T1000 (cell line): ENCODE measurements at regions not wholly inside any gene's neighbourhood (a gene's known extent, or its start where the extent isn't known, plus 50 kb on each side); places are given as distances from the start of the nearest gene placed in this dataset.

ENCODE experiments used
- DNase-seq: peaks from one replicate; lab custom pipeline; 2025; ENCODE audit warnings: mixed read lengths; lab: John Stamatoyannopoulos, UW

DNA sequence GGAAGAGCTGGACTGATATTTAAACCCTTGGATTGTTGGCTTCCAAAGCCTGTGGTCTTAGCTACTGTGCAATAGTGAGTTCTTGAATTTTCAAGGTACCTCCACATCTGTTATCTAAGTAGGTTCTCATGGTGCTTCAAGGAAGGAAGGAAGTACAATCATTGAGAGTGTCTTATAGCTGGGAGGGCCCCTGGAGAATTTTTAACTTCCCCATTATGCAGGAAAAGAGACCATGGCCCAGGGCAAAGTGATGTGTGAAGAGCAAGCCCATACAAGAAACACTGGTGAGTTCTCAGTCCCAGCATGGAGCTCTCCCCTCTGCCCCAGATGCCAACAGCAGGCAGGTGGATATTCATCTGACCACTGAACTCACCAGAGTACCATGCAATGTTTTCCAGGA lies 169.0 kb upstream of the IRX6 start:
- no peak for DNase-seq

DNA sequence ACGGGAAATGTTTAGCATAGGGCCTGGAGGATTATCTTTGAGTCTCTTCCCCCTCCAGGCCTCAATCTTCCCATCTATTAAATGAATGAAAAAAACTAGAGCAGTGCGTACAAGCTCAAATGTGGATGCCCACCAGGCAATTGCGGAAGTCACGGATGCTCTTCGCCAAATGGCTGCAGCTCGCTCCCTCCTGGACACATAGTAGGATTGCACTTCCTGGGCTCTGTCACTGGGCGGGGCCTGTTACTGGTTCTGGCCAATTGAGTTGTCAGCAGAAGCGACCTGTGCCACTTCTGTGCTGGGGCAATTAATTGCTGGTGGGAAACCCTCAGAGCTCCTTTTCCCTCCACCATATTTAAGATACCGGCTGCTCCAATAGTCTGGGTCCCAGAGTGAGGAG lies 168.2 kb upstream of the IRX6 start:
- DNase-seq: no peak

DNA sequence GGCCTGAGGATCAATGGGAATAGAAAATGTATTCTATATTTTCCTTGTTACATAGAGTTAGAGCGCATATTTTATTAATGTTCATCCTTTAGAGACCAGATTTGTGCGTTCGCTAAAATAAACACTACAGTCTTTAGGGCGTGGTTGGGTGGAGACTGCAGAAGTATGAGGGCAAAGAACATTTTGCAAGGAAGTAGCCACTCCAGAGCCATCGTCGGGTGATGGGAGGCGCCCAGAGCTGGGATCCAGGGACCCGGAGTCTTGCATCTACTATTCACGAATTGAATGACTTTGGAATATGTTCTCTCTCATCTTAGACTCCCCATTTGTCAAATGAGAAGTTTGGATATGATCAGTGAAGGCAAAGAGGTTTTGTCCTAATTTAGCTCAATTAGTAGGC lies 154.2 kb upstream of the IRX6 start:
- DNase-seq: no peak

DNA sequence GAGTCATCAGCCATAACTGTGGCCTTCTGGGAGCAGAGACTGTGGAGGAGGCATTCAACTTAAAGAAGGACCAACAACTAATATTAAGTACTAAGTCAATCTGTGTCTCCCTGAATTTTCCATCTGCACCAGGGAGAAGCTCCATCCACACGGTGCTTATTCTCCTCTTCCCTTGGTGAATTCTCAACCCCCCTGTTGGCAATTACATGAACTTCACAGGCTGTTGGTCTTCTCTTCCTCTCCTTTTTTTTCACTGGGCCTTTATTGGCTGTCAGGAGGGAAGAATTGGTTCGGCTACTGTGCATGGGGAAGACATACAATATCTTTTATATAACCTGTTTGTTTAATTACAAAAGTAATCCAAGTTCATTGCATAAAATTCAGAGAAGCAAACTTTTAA lies 152.8 kb upstream of the IRX6 start:
- DNase-seq: no peak

DNA sequence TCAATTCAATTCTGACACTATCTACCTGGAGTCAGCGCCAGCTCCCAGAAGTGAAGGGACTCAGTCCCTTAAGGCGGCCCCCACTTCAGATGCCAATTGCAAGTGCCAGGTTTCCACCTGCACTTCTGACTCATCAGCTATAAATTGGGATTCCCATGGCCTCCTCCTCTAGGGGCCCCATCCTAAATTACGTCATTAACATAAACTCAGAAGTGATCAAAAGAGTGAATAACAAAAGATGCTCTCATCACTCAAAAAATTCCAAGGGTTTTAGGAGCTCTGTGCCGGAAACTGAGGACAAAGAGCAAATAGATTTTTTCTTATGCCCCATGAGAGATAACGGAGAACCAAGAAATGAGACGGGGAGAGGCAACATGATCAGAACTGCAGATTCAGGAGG lies 148.6 kb upstream of the IRX6 start:
- DNase-seq: no peak

DNA sequence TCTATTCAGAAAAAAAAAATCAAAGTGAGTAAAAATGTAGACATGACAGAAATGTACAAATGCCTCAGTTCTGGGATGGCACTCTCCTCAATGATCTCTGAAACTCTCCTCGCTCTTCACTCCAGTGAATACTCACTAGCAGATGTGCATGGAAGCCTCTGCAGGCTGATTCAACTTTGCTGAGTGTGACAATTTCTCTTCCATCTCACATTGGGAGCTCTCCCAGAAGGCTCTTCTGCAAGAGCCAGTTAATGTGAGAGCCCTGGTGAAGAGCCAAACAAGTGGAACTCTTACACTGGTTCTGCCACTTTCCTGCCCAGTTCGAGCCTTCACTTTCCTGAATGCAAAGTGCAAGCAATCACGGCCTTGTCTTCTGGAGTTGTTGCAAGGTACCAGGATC lies 147.1 kb upstream of the IRX6 start:
- DNase-seq: no peak

DNA sequence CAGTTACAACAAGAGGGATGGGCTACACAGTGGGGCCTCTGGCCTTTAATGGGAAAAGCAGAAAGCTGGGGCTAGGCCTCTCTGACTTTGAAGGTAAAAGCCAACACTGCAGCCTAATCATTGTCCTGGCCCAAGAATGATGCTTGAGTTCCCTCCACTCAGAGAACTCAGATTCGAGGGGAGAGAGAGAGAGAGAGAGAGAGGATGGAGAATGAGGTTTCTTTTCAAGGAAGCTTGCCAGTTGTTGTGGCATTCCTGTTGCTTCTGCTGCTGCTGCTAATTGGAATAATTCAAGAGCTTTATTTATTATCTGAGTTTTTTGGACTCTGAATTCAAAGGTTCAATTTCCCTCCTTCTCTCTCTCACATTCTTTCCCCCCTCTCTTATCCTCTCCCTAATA lies 144.6 kb upstream of the IRX6 start:
- no peak for DNase-seq

DNA sequence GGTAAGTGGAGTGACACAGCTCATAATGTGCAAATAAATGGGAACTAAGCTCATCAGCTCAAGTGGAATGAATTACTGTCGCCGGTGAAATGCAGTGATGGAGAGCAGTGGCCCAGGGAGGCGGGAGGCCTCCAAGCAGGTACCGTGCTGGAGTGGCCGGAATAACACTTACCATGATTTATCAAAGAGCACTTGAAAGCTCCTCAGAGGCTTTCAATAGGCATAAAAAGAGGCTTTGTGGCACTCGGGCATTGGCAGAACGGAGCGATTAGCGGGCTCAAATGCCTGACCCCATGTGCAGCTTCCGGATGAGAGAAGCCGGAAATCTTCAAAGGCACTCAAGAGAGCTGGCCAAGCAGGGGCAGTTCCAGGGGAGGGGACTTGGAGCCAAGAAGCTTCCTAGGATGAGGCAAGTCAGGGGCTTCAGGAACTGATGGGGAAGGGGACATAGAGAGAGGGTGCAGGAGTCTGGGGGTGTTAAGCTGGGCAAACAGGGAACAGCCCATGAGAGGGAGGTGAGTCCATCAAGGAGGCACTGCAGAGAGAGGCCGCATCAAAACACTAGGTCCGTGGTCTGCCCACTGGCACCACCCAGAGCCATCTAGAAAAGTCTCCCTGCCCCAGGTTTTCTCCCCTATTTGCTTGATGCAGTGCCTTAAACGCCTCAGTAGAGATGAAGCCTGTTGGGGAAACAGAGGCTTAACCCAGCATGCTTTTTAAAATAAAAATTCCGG lies 144.0 kb upstream of the IRX6 start:
- no peak for DNase-seq

DNA sequence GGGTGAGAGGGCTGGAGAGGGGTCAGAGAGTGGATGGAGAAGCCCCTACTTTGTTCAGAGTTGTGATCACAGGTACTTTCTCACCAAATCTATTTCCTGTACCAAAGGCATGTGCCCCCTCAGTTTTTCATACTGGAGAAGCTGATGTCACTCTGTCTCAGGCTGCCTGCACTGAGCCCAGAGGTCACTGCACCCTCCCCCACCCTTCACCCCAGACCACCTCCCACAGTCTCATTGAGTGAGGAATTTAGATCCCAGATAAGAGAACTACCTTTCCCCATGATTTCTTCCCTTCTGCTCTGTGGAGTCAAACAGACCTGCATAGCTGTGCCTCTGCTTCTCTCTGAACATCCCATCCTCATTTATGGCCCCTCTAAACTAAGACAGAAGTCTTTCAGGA lies 140.0 kb upstream of the IRX6 start:
- no peak for DNase-seq

DNA sequence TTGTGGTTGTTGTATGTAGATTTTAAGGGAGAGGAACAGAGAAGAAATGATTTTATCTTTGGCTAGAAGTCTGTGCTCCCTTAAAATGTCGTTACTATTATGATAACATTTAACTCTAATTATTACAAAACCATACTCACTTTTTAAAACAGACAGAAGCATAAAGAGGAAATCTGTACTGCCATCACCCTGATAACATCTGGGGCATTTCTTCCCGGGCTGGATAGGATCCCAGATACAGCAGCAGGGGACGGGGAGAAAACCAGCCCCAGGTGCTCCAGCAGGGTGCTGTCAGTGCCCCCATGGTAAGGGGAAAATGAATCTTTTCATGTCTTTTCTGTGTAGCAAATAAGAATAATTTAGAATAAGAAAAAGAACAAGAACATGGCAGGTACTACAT lies 139.4 kb upstream of the IRX6 start:
- DNase-seq: no peak

DNA sequence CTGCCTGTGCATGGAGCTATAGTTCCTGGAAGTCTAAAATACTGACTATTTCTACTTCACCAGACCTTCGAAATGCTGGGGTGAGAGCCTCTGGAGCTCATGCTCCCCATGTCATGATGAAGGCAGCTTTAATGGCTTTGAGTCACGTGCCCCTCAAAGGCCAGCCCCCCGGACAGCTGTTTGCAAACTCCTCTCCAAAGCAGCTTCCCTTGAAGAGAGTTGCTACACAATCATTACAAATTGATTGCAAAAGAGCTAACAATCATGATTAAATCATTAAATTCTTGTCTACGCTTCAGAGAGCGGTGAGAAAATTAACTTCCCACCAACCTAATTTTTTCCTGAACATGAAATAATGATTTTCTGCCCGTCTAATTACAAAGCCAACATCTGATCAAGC lies 134.8 kb upstream of the IRX6 start:
- no peak for DNase-seq

DNA sequence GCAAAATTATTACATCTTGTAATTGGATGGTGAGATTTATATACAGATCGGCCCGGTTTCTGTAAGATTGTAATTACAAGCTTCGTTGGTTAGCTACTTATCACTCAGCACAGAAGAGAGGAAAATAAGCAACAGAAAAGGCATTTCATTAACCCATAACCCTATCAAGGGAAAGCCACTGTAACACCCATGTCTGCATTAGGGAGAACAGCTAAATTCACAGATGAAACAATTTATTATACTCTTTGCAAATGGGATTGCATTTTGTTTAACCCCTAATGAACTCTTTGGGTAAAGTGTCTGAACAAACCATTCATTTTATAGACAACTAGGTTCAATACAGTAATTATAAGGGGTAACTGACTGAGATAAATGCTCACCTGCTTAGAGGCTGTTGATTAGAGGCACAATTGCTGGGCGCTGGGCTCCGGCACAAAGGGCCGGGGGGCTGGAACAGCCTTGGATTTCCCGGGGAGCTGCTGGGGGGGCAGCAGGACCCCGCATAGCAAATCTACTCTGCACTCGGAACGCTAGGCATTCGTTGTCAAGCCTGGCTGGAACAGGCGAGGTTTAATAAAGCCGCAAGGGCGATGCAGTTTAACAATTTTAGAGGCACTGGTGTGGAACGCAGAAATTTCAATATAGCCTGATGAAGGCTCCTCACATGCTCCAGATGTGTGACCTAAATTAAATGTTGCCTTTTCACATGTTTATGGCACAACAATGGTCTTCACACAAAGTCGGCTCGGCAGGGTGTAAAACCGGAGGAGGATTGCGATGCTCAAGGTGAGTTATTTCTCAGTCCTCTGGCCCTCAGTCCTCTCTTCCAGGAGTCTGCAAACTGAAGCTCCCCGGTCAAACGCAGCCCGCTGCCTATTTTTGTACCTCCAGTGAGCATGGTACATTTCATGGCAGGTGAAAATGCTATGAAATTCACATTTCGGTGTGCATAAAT lies 134.0 kb upstream of the IRX6 start:
- DNase-seq: no peak

DNA sequence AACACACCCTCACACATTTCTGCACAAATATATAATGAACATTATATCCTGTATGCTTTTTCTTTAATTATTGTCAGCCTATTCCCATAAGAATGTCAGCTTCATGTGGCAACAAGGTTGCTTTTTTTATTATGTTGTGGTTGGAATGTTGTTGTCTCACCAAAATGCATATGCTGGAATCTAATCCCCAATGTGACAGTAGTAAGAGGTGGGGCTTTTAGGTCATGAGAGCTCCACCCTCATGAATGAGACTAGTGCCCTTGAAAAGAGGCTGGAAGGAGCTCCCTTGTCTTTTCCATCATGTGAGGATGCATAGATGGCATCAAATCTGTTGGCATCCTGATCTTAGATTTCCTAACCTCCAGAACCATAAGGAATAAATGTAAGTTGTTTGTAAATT lies 131.3 kb upstream of the IRX6 start:
- no peak for DNase-seq

DNA sequence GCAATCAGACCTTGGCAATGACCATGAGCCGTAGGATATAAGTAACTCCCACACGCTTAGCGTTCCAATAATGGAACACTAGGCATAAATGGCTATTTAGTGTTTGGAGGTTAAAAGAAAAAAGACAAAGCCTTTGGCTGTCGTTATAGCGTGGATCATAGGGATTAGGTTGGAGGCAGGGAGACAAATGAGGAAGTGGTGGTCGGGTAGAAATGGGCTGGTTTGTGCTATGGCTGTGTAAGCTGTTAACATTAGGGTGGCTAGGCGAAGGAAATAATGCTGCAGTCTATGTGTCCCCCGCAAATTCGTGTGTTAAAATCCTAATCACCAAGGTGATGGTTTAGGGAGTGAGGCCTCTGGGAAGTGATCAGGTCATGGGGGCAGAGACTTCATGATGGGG lies 120.4 kb upstream of the IRX6 start:
- DNase-seq: no peak

DNA sequence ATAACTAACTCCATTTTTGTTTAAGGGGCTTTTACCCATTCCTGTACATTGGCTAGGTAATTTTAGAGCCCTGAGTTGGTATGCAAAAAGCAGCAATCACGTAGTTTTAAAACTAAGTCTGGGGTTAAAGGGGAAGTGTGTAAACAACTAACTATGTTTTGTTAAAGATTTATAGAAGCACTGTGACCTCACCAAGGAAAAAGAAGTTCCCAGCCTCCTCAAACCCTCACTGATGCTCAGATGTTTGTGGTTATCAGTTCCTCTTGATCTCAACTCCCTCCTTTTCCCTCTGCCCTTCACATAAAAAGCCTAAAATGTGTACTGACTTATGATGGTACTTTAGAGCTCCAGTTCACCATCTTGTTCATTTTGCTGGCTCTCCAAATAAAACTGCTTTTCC lies 119.9 kb upstream of the IRX6 start:
- DNase-seq: no peak

DNA sequence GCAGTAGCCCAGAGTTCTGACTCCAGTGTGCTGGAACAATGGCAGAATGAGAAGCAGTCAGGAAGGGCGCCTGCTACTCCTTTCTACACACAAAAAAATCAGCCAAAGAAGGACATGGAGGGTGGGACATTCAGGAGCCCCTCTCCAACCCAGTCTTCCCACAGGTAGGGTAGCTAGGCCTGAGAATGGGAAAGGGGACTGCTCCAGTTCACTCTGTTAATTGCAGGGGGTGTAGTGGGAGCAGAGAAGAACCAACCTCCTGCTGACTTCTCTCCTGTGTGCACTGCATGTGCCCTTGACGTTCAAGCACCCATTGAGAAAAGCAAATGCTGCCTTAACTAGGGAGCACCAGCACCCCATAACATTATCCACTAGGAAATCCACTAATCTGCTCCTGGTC lies 119.1 kb upstream of the IRX6 start:
- no peak for DNase-seq

DNA sequence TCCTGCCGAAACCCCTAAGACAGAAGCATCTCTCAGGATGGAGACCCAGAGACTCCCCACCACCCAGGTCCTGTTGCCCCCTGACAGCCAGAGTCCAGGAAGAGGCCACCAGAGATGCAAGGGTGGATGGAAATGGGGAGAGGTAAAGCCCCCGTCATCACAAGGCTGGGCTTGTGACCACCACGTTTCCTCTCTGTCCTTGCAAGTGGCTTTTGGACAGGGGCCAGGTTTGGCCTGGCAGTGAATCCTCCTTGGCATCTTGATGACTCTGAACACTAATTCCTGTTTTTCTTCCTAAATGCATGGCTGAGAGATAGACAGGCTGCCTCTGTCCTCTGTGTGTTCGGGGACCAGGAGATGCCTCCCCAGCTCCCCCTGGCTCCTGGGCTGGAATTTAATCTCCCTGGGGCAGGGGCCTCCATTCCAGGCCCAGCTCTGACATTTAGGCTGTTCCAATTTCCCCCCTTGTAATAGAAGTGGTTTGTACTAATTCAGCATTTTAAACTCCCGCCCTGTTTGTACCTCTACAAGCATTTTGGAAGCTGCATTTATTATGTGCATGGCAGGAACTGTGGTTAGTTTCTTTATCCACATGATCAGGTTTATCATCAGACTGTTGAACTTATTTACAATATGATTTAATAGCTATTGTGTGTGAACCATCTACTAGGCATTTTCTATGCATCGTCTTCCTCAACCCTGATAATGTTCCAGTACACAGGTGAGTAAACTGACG lies 116.1 kb upstream of the IRX6 start:
- DNase-seq: no peak

DNA sequence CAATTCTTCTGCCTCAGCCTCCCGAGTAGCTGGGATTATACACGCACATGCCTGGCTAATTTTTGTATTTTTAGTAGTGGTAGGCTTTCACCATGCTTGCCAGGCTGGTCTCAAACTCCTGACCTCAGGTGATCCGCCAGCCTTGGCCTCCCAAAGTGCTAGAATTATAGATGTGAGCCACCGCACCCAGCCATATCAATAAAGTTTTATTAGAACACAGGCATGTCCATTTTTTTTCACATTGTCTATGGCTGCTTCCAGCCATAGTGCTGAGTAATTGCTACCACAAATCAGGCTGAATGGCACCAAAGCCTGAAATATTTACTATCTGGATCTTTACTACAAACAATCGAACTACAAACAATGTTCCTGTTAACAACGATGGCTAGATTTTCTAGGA lies 114.4 kb upstream of the IRX6 start:
- DNase-seq: no peak

DNA sequence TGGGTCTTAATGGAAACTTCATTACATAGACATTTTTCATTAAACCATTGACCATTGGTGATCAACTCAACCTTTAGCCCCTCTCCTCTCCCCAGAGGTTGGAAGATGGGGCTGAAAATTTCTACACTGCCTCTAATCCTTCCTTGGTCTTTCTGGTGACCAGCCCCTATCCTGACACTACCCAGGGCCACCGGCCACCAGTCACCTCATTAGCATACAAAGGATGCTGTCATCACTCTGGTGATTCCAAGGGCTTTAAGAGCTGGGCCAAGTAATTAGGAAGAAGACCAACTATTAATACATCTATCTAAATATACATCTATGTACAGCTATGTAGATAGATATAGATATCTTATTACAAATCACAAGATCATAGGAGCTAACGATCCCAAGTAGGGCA lies 111.2 kb upstream of the IRX6 start:
- no peak for DNase-seq

DNA sequence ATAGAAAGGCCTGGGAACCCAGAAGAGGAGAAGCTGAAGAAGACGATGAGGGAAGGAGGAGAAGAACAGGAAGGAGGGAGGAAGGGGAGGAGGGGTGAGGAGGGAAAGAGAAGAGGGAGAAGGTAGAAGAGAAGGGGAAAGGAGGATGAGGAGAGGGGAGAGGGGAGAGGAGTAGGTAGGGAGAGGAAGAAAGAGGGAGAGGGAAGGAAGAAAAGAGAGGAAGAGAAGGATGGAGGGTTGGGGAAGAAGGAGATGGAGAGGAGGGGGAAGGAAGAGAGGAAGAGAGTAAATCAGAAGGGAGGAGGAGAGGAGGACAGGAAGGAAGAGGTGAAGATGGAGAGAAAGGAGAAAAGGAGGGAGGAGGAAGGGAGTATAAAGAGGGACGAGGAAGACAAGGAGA lies 109.6 kb upstream of the IRX6 start:
- DNase-seq: no peak

DNA sequence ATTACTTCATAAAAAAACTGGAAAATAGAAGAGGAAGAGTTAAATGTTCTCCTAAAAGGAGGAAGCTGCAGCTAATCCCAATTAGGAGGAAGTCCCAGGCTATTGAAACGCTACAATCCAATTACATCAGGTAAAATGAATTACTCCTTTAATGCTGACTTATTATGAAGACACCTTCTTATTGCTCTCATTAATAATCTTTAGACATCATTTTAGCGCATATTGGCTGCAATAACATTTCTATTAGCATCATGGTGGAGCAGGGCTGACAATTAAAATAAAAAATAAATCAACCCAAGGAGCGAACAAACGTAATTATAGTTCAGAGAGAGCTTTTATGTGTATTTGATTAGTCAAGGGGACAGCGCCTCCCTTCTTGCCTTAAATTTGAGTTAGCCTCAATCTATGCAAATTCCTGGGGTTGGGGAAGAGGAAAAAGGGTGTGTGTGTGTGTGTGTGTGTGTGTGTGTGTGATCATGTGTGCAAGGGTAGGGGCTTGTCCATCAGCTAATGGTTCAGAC lies 109.0 kb upstream of the IRX6 start:
- no peak for DNase-seq

DNA sequence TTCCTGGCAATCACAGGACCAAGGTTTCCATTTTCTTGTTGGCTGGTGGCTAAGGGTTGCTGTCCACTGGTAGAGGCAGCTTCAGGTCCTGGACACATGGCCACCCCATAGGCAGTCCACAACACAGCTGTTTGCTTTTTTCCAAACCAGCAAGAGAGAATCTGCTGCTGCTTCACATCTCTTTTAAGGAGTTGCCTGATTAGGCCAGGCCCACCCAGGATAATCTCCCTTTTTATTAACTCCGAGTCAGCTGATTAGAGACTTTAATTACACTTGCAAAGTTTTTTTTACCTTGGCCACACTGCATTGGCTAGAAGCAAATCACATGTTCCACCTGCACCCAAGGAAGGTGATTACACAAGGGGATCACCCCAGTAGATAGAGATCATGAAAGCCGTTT lies 106.6 kb upstream of the IRX6 start:
- DNase-seq: no peak

DNA sequence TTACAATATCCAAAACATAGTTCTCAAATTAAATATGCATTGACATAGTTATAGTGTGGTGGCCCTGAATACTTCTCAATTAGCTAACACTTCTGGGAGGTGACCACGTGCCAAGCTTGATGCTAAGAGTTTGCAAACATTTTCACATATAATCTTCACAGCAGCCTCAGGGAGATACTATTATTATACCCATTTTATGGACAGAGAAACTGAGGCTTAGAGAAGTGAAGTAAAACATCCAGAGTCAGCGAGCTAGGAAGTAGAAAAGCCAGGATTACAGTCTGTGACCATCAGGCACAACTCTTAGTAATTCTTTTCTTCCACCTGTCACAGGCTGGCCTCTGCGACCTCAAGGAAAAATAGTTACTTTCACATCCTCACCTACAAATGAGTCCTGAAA lies 102.2 kb upstream of the IRX6 start:
- no peak for DNase-seq
